ENCODE measurements at regions not wholly inside any gene's neighbourhood (a gene's known extent, or its start where the extent isn't known, plus 50 kb on each side); places are given as distances from the start of the nearest gene placed in this dataset.

DNA sequence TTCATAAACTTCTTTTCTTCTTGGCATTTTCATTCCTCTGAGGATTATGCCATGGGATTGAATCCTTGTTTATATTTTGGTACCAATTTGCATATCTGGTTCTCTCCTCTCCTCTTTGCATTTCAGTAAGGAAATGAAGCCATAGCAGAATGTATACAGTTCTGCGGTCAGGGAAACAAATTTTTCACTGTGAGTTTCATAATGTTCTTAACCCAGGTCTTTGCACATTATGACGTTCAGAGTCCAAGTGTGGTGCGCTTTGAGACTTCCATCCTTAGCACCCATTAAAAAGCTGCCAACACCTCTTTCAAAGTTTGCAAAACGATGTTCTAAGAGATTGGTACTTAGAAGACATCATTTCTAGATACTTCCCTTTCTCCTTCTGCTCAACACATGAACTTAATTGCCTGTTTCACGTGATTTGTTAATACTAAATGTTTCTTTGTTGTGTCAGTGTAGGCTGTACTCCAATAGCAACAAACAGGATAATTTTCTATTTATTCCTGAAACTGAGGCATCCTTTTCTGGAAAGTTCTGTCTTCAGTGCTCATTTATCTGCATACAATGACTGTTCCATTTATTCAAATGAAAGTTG, 953.1 kb upstream of the NR2F2 start:
- H3K4me1 ChIP-seq (replicated peaks) = no peaks in the 10 kb centered on the region

DNA sequence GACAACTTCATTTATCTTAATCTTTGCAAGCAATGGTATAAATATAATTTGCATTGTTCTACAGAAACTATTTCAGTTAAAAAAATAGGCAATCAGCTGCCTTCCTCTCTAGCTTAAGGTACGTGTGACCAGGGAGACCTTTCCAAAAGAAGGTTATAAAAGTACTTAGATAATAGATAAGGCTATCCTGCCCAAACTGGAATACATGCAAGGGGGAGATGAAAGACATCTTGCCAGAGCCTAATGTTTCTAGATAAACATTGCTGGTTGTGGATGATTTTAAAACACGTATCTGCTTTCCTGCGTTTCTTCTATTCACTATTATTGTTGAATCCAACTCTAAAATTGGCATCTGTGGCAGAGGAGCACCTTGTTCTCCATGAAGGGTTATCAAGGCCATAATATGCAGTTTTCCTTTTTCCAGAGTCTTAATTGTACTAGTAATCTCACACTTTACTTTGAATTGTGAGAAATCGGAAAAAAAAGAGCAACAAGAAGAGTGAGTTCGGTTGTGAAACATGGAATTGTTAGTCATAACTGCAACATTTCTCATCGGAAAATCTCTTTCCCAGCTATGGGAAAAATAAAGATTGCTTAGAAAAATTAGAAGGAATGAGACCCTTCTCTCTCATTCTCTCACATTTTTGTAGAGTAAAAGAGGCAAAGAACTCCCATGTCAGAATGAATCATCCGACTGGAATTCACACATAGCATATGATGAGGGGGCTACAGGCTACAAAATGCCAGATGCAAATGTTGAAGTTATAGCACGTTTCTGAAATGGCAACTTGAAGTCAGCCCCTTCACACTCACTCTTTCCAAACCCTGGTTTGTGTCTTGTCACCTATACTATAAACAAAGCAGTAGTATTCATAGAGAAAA, 936.1 kb upstream of the NR2F2 start:
- TF ChIP-seq, protein P1, sequence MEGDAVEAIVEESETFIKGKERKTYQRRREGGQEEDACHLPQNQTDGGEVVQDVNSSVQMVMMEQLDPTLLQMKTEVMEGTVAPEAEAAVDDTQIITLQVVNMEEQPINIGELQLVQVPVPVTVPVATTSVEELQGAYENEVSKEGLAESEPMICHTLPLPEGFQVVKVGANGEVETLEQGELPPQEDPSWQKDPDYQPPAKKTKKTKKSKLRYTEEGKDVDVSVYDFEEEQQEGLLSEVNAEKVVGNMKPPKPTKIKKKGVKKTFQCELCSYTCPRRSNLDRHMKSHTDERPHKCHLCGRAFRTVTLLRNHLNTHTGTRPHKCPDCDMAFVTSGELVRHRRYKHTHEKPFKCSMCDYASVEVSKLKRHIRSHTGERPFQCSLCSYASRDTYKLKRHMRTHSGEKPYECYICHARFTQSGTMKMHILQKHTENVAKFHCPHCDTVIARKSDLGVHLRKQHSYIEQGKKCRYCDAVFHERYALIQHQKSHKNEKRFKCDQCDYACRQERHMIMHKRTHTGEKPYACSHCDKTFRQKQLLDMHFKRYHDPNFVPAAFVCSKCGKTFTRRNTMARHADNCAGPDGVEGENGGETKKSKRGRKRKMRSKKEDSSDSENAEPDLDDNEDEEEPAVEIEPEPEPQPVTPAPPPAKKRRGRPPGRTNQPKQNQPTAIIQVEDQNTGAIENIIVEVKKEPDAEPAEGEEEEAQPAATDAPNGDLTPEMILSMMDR (IDR thresholded peaks at IDR 0.05) = no peak
- TF ChIP-seq POLR2AphosphoS5 (IDR thresholded peaks at IDR 0.05) = no peak
- TF ChIP-seq POLR2A (IDR thresholded peaks at IDR 0.05) = no peak

More for the DNA sequence above, 953.1 kb upstream of the NR2F2 start:
- Histone ChIP-seq H3K9me3 (no peaks in the 10 kb centered on the region), H3K27ac (no peak overlapping the region), H3K4me3 (no peak overlapping the region), H3K36me3 (no peaks in the 10 kb centered on the region), H3K27me3 (replicated peaks; ENCODE audit: insufficient read depth) (no peaks in the 10 kb centered on the region)
- intact Hi-C loops (cut with DNase I) = no loop called here
- DNase-seq (ENCODE audit: low spot score) = no peak
- TF ChIP-seq POLR2AphosphoS5 (IDR thresholded peaks at IDR 0.05) (no peak), POLR2A (IDR thresholded peaks at IDR 0.05) (no peak)
- TF ChIP-seq, protein P1 (IDR thresholded peaks at IDR 0.05) = no peak
- 75% methylated on average over 5 of the region's 5 CpGs for WGBS

GRCh38 chr15:95400428-95400827, 930.1 kb upstream of the NR2F2 start:
- DNase-seq (ENCODE audit: low spot score) = no peak
- Histone ChIP-seq H3K9me3 (no peaks in the 10 kb centered on the region), H3K27me3 (replicated peaks; ENCODE audit: insufficient read depth) (no peaks in the 10 kb centered on the region), H3K4me1 (replicated peaks) (no peaks in the 10 kb centered on the region), H3K36me3 (no peaks in the 10 kb centered on the region), H3K27ac (no peak overlapping the region), H3K4me3 (no peak overlapping the region)
- WGBS = 83% methylated on average over 1 of the region's 1 CpG
- intact Hi-C loops (cut with DNase I) = no loop called here
- TF ChIP-seq POLR2AphosphoS5 (IDR thresholded peaks at IDR 0.05) (no peak), POLR2A (IDR thresholded peaks at IDR 0.05) (no peak)
- TF ChIP-seq, protein P1 (IDR thresholded peaks at IDR 0.05) = no peak

More for the DNA sequence above, 936.1 kb upstream of the NR2F2 start:
- Histone ChIP-seq H3K9me3 (no peaks in the 10 kb centered on the region), H3K27me3 (replicated peaks; ENCODE audit: insufficient read depth) (no peaks in the 10 kb centered on the region), H3K27ac (no peak overlapping the region), H3K4me3 (no peak overlapping the region), H3K36me3 (no peaks in the 10 kb centered on the region), H3K4me1 (replicated peaks) (no peaks in the 10 kb centered on the region)
- no peak for DNase-seq (ENCODE audit: low spot score)
- intact Hi-C loops (cut with DNase I) = no loop called here
- 42% methylated on average over 8 of the region's 8 CpGs for WGBS

- intact Hi-C loops (cut with DNase I) = no loop called here
- Histone ChIP-seq H3K36me3 (no peaks in the 10 kb centered on the region), H3K9me3 (no peaks in the 10 kb centered on the region), H3K27ac (no peak overlapping the region), H3K27me3 (replicated peaks; ENCODE audit: insufficient read depth) (no peaks in the 10 kb centered on the region), H3K4me3 (no peak overlapping the region), H3K4me1 (replicated peaks) (no peaks in the 10 kb centered on the region)
- WGBS = 55% methylated on average over 1 of the region's 1 CpG
- TF ChIP-seq POLR2AphosphoS5 (IDR thresholded peaks at IDR 0.05) (no peak), POLR2A (IDR thresholded peaks at IDR 0.05) (no peak)
- TF ChIP-seq, protein P1 (IDR thresholded peaks at IDR 0.05) = no peak
- DNase-seq (ENCODE audit: low spot score) = no peak
These were observed 928.9 kb upstream of the NR2F2 start for GRCh38 chr15:95401587-95401986.
